SH-SY5Y (cell line): ENCODE measurements at regions not wholly inside any gene's neighbourhood (a gene's known extent, or its start where the extent isn't known, plus 50 kb on each side); places are given as distances from the start of the nearest gene placed in this dataset.

Experiments
- GATA2 ChIP-seq: IDR thresholded peaks from 2 replicates; pipeline ENCODE4 v1.6.1; 2011; ENCODE audit warnings: mild to moderate bottlenecking, low read depth, low read length
- GATA3 ChIP-seq: IDR thresholded peaks from 2 replicates; pipeline ENCODE4 v1.6.1; 2011; ENCODE audit warnings: low read depth, mild to moderate bottlenecking, low read length, moderate library complexity

DNA sequence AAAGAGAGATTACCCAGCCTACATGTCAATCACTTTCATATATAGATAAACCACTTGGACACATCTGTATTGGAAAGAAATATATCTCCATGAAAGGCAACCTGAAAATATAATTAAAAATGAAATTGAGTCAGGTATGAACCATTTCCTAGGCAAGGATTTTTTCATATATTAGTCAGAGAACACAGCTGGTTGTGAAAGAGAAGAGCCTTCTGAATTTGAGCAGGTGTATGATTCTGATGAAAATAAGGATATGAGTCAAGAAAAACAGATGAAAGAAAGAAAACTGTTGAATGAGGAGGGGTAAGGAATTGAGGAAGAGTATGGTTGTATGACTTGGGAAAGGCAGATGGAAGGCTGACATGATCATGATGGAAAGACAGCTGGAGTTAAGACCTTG, 441.1 kb downstream of the HAO1 start:
- no peak for TF ChIP-seq GATA3
- TF ChIP-seq GATA2, result no peak
